Stimulated activated CD4-positive, alpha-beta T cell treated with anti-CD3 and anti-CD28 coated beads, Interleukin-4, amount 100 ng/mL, for 1 hour (primary cell): ENCODE measurements at regions not wholly inside any gene's neighbourhood (a gene's known extent, or its start where the extent isn't known, plus 50 kb on each side); places are given as distances from the start of the nearest gene placed in this dataset.

Experiments
- DNase-seq: peaks from one replicate; pipeline ENCODE4 v3.0.0-alpha.2; 2020

- no peak for DNase-seq
These were observed 513.8 kb upstream of the POU3F3 start for GRCh38 chr2:104340162-104340561.

GRCh38 chr2:104340879-104341828 lies 512.8 kb upstream of the POU3F3 start:
- DNase-seq = no peak

GRCh38 chr2:104344306-104344705 lies 509.6 kb upstream of the POU3F3 start:
- DNase-seq = no peak

GRCh38 chr2:104344985-104345384 lies 508.9 kb upstream of the POU3F3 start:
- no peak for DNase-seq

GRCh38 chr2:104358122-104358521 lies 495.8 kb upstream of the POU3F3 start:
- DNase-seq = no peak

- no peak for DNase-seq
These were observed 492.5 kb upstream of the POU3F3 start for GRCh38 chr2:104361414-104361813.

GRCh38 chr2:104368089-104368488 lies 485.8 kb upstream of the POU3F3 start:
- no peak for DNase-seq

GRCh38 chr2:104371087-104371781 lies 482.7 kb upstream of the POU3F3 start:
- no peak for DNase-seq

GRCh38 chr2:104375206-104375605 lies 478.7 kb upstream of the POU3F3 start:
- DNase-seq = no peak

GRCh38 chr2:104378853-104379374 lies 475.0 kb upstream of the POU3F3 start:
- no peak for DNase-seq

- no peak for DNase-seq
These were observed 469.0 kb upstream of the POU3F3 start for GRCh38 chr2:104384961-104385360.

- no peak for DNase-seq
These were observed 468.2 kb upstream of the POU3F3 start for GRCh38 chr2:104385743-104386142.

- no peak for DNase-seq
These were observed 465.6 kb upstream of the POU3F3 start for GRCh38 chr2:104388296-104388695.

GRCh38 chr2:104402825-104403224 lies 451.1 kb upstream of the POU3F3 start:
- no peak for DNase-seq

GRCh38 chr2:104404526-104404925 lies 449.4 kb upstream of the POU3F3 start:
- no peak for DNase-seq

- DNase-seq = no peak
These were observed 448.3 kb upstream of the POU3F3 start for GRCh38 chr2:104405623-104406022.

- no peak for DNase-seq
These were observed 447.6 kb upstream of the POU3F3 start for GRCh38 chr2:104406261-104406726.

- DNase-seq = no peak
These were observed 446.3 kb upstream of the POU3F3 start for GRCh38 chr2:104407641-104408040.

GRCh38 chr2:104408266-104408665 lies 445.6 kb upstream of the POU3F3 start:
- no peak for DNase-seq

- DNase-seq = no peak
These were observed 443.8 kb upstream of the POU3F3 start for GRCh38 chr2:104410136-104410535.

GRCh38 chr2:104412384-104412783 lies 441.5 kb upstream of the POU3F3 start:
- no peak for DNase-seq

GRCh38 chr2:104413890-104414289 lies 440.0 kb upstream of the POU3F3 start:
- DNase-seq = no peak

GRCh38 chr2:104415284-104415683 lies 438.6 kb upstream of the POU3F3 start:
- DNase-seq = no peak
